LNCaP clone FGC (cell line): ENCODE measurements at regions not wholly inside any gene's neighbourhood (a gene's known extent, or its start where the extent isn't known, plus 50 kb on each side); places are given as distances from the start of the nearest gene placed in this dataset.

Experiments used
- DNase-seq: peaks from one replicate; pipeline ENCODE4 v3.0.0-alpha.2; 2011; ENCODE audit warnings: low read depth
- H3K4me3 ChIP-seq: 2 replicates; pipeline ENCODE4 v1.5.1; 2011; ENCODE audit warnings: mild to moderate bottlenecking, low read depth, low read length, control low read depth
- TF ChIP-seq, protein P1 (sequence below): IDR thresholded peaks from 2 replicates; pipeline ENCODE4 v1.5.1; 2012; ENCODE audit warnings: mild to moderate bottlenecking; ENCODE audit not compliant: control insufficient read depth, insufficient read depth; ENCODE audit errors: extremely low read depth

DNA sequence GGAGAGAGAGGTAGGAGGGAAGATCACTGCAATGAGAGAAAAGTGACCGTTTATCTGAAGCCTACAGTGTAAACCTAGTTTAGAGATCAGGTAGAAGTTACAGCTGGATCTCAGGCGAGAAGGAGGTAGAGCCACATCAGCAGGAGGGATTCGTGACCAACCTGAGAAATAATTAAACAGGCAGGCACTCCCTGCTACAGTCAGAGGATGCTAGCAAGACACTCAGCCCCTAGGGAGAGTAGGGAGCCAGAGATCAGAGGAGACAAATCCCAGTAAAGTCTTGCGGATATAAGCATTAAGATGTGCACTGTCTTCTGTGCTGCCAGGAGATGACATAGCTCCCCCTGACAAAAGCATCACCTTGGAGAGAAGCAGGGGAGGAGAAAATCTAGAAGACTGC is 629.1 kb upstream of the SLC39A10 start:
- TF ChIP-seq, protein P1, sequence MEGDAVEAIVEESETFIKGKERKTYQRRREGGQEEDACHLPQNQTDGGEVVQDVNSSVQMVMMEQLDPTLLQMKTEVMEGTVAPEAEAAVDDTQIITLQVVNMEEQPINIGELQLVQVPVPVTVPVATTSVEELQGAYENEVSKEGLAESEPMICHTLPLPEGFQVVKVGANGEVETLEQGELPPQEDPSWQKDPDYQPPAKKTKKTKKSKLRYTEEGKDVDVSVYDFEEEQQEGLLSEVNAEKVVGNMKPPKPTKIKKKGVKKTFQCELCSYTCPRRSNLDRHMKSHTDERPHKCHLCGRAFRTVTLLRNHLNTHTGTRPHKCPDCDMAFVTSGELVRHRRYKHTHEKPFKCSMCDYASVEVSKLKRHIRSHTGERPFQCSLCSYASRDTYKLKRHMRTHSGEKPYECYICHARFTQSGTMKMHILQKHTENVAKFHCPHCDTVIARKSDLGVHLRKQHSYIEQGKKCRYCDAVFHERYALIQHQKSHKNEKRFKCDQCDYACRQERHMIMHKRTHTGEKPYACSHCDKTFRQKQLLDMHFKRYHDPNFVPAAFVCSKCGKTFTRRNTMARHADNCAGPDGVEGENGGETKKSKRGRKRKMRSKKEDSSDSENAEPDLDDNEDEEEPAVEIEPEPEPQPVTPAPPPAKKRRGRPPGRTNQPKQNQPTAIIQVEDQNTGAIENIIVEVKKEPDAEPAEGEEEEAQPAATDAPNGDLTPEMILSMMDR, result no peak

DNA sequence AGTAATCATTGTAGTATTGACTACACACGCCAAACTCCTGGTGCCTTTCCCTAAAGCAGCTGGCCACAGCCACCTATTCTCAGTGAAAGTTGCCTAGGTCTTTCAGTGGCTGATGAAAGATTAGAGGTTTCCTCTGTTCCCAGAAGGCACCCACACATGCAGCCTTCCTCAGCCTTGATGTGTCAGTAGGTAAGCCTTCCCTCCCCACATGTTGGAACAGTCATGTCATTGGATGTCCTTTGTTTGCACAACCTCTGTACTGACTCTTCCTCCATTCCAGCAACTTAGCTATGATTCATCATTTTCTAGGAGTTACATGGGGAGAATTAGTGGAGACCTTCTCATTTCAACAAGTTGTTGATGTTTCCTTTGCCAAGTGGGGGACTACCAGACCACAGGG is 630.8 kb upstream of the SLC39A10 start:
- TF ChIP-seq, protein P1, result no peak
- no peak overlapping the region for H3K4me3 ChIP-seq
- no peak for DNase-seq

More for the DNA sequence above, 629.1 kb upstream of the SLC39A10 start:
- no peak for DNase-seq
- no peak overlapping the region for H3K4me3 ChIP-seq

DNA sequence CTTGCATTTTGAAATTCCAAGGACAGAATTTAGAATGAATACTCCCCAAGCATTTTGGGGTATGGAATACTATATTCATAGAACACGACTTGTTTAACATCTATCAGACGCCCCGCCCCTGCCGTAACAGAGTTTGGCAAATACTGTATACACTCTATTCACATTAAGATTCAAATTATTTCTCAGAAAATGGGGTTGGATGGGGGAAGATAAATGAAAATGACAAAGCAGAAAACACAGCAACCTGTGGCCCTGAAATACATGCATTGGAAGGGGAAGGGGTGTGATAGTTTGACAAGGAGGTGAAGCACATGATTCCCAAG is 634.6 kb upstream of the SLC39A10 start:
- no peak for DNase-seq
- TF ChIP-seq, protein P1, result no peak
- H3K4me3 ChIP-seq, result no peak overlapping the region

DNA sequence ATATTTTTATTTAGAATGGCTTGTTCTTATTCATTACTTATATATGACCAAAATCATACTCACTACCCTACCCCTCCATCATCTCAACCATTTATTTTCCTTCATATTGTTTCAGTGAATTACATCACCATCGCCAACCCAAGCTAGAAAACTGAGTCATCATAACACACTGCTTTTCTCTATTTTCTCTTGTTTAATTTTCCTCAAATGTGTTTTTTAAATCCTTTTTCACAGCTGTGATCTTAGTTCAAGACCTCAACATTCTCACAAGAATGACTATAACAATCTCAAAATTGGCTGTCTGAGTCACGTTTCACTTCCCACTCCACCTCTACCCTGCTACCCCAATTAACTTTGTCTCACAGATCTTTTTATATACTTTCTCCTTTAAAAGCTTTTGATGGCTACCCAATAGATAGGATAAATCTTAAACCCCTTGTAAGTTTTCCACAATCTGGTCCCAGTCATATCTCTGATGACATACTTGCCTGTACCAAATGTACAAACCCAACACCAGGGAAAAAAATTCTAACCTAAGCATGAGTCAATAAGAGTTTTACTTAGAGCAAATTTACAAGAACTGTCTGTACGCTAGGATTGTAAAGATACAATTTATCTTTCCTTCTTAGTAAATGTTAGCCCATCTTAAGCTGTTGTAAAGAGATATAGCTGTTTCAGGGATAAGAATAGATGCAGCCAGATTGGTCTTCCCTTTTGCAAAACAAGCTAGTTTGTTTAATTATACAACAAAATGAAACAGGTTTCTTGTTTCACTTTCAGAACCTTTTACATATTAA is 635.1 kb upstream of the SLC39A10 start:
- TF ChIP-seq, protein P1, result no peak
- peak; percentile 52 for DNase-seq
- H3K4me3 ChIP-seq, result no peak overlapping the region

DNA sequence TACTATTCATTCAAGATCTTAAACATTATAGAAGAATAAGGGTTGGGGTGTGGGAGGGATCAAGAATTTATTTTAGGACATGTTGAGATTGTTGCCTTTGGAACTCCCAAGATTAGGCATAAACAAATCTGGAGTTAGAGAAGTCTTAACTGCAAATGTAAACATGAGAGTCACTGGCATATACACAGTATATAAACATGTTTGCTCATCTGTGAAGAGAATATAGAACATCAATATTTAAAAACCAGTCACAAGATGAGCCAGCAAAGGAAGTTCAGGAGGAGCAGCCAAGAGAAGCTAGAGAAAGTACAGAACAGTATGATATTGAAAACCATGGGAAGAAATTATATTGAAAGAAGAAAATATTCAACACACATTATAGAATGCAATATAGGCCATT is 638.6 kb upstream of the SLC39A10 start:
- TF ChIP-seq, protein P1, result no peak
- DNase-seq, result peak; percentile 58
- no peak overlapping the region for H3K4me3 ChIP-seq

DNA sequence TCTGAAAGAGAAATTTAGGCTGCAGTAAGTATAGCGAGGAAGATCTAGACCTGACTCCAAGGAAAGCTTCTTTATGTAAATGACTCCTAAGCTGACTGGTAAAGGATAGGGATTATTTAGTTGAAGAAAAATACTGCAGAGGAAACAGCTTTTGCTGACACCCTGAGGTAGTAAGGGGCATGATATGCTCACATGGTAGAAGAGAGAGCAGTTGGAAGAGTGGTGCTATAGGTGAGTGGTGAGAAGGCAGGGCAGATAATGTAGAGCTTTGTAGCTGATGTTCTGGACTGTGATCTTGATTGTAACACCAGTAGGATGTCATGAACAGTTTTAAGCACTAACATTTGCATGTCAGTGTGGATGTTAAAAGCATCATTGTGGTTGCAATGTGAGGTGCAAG is 639.1 kb upstream of the SLC39A10 start:
- DNase-seq, result no peak
- H3K4me3 ChIP-seq, result no peak overlapping the region
- TF ChIP-seq, protein P1, result no peak

DNA sequence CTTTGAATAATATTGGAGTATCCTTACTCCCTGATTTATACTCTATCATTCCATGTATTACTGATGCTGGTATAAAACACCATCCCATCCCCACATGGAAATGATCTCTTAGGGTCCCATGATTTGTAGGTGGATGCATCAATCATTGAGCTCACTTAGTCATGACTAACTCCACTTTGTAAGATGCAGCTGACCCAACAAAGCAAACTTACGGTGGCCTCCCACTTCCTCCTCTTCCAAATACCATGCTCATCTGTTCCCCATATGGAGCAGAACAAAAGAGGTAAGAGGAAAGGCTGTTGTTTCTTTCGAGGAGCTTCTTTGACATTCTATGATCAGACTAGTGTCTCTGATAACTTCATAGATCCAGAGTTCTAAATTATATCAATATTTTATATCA is 640.2 kb upstream of the SLC39A10 start:
- no peak overlapping the region for H3K4me3 ChIP-seq
- DNase-seq, result no peak
- TF ChIP-seq, protein P1, result no peak
